DND-41 (cell line): ENCODE measurements at regions not wholly inside any gene's neighbourhood (a gene's known extent, or its start where the extent isn't known, plus 50 kb on each side); places are given as distances from the start of the nearest gene placed in this dataset.

Source experiments
- ATAC-seq: fragments of 200-7000 bp; cut with Tn5 transposase; 3 replicates; pipeline ENCODE4 v1.9.1; 2021; ENCODE audit warnings: low read depth; ENCODE audit not compliant: insufficient read depth
- DNase-seq: peaks from one replicate; pipeline ENCODE4 v3.0.0-alpha.2; 2020
- H2AFZ ChIP-seq: 2 replicates; pipeline ENCODE4 v1.6.0; 2012; ENCODE audit warnings: low read depth, low read length
- H3K27ac ChIP-seq: 2 replicates; pipeline ENCODE4 v1.5.1; 2012; ENCODE audit warnings: low read length, inconsistent platforms
- H3K27me3 ChIP-seq: fragments of 200-600 bp; sonication (generic); 2 replicates; pipeline ENCODE4 v1.6.0; 2012; ENCODE audit warnings: low read length, mild to moderate bottlenecking, inconsistent platforms; ENCODE audit not compliant: insufficient read depth, poor library complexity
- H3K36me3 ChIP-seq: 2 replicates; pipeline ENCODE4 v1.5.1; 2012; ENCODE audit warnings: low read length, inconsistent platforms; ENCODE audit not compliant: insufficient read depth
- H3K4me1 ChIP-seq: 2 replicates; pipeline ENCODE4 v1.5.1; 2012; ENCODE audit warnings: mild to moderate bottlenecking, low read length; ENCODE audit not compliant: insufficient read depth
- H3K4me2 ChIP-seq: 2 replicates; pipeline ENCODE4 v1.6.0; 2012; ENCODE audit warnings: mild to moderate bottlenecking, moderate library complexity, low read length, inconsistent platforms; ENCODE audit not compliant: insufficient read depth
- H3K4me3 ChIP-seq, 2 experiments: fragments of 200-600 bp in 1 of 2; shearing (Covaris generic) in 1 of 2; 2 replicates each; pipeline ENCODE4 v1.5.1; 2012 to 2016; ENCODE audit warnings: inconsistent platforms in 2 of 2, low read length in 2 of 2, mild to moderate bottlenecking in 2 of 2, low read depth in 1 of 2, moderate library complexity in 1 of 2
- H3K79me2 ChIP-seq: 2 replicates; pipeline ENCODE4 v1.6.0; 2012; ENCODE audit warnings: low read length, inconsistent platforms; ENCODE audit not compliant: insufficient read depth
- H3K9ac ChIP-seq: 2 replicates; pipeline ENCODE4 v1.6.0; 2012; ENCODE audit warnings: low read depth, mild to moderate bottlenecking, inconsistent platforms, low read length, moderate library complexity
- H3K9me3 ChIP-seq: 2 replicates; pipeline ENCODE4 v1.5.1; 2012; ENCODE audit warnings: low read length, moderate library complexity, mild to moderate bottlenecking, inconsistent platforms; ENCODE audit not compliant: insufficient read depth, severe bottlenecking
- H4K20me1 ChIP-seq: 2 replicates; pipeline ENCODE4 v1.6.0; 2012; ENCODE audit warnings: low read length; ENCODE audit not compliant: insufficient read depth
- EZH2 ChIP-seq: IDR thresholded peaks from 3 replicates; pipeline ENCODE4 v1.6.1; 2012; ENCODE audit warnings: borderline replicate concordance, low read depth, mild to moderate bottlenecking, moderate library complexity, low read length, inconsistent platforms; ENCODE audit not compliant: severe bottlenecking
- TF ChIP-seq, protein P1 (sequence below): IDR thresholded peaks from 2 replicates; pipeline ENCODE4 v1.5.1; 2012; ENCODE audit warnings: borderline replicate concordance, low read length, moderate library complexity, mild to moderate bottlenecking; ENCODE audit not compliant: poor library complexity, severe bottlenecking; ENCODE audit errors: extremely low read depth

DNA sequence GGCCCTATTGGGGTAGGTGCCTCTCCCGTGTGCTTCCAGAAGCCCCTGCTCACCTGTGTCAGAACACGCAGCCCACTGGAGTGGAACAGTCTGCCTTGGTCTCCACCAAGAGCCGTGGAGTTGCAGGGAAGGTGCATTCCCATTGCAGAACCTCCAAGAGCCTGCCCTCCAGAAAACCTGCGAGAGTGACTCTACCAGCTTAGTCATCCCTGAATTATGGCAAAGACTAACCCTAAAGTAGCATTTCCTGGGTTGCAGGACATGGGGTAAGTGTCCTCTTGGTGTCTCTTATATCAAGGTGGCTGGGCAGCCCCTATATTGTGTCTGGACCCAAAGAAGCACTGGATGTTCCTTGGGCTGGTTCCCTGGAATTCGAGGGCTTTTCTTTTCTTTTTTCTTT lies 224.6 kb downstream of the BCOR start:
- Histone ChIP-seq H3K9ac (no peak overlapping the region), H3K4me1 (peaks cover 38% of the 10 kb centered on the region), H3K4me3 (no peak overlapping the region), H3K9me3 (no peaks in the 10 kb centered on the region), H3K27ac (no peak overlapping the region), H3K79me2 (no peaks in the 10 kb centered on the region), H4K20me1 (no peaks in the 10 kb centered on the region), H3K36me3 (no peaks in the 10 kb centered on the region), H3K4me2 (no peak overlapping the region), H2AFZ (no peak overlapping the region), H3K27me3 (no peaks in the 10 kb centered on the region)
- ATAC-seq (no peak), DNase-seq (no peak)
- TF ChIP-seq, protein P1, sequence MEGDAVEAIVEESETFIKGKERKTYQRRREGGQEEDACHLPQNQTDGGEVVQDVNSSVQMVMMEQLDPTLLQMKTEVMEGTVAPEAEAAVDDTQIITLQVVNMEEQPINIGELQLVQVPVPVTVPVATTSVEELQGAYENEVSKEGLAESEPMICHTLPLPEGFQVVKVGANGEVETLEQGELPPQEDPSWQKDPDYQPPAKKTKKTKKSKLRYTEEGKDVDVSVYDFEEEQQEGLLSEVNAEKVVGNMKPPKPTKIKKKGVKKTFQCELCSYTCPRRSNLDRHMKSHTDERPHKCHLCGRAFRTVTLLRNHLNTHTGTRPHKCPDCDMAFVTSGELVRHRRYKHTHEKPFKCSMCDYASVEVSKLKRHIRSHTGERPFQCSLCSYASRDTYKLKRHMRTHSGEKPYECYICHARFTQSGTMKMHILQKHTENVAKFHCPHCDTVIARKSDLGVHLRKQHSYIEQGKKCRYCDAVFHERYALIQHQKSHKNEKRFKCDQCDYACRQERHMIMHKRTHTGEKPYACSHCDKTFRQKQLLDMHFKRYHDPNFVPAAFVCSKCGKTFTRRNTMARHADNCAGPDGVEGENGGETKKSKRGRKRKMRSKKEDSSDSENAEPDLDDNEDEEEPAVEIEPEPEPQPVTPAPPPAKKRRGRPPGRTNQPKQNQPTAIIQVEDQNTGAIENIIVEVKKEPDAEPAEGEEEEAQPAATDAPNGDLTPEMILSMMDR: no peak
- TF ChIP-seq EZH2: no peak

DNA sequence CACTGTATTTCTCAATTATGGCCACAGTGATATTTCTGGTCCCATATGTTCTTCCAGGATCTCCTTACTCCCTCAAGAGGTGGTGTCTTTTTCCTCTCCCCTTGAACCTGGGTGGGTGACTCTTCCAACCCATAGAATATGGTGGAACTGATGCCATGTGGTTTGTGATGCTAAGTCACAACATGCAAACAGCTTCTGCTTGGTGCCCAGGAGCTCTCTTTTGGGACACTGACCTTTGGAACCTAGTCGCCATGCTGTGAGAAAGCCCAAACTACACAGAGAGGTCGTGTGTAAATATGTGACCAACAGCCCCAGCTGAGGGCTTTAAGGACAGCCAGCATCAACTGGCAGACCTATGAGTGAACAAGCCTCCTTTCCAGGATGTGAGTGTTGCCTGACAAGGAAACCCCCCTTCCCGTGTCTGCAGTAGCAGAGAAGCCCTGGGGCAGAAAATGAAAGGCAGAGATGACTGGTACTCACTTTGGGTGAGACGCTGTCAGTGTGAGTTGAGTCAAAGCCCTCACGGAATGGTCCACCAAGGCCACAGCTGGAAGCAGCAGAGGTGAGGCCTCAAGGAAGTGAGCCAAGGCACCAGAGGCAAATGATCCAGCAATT lies 223.4 kb downstream of the BCOR start:
- Histone ChIP-seq H3K27ac (no peak overlapping the region), H4K20me1 (no peaks in the 10 kb centered on the region), H3K4me3 (no peak overlapping the region), H3K79me2 (no peaks in the 10 kb centered on the region), H3K36me3 (no peaks in the 10 kb centered on the region), H3K9me3 (no peaks in the 10 kb centered on the region), H3K9ac (no peak overlapping the region), H3K4me2 (no peak overlapping the region), H2AFZ (no peak overlapping the region), H3K4me1 (peaks cover 43% of the 10 kb centered on the region), H3K27me3 (no peaks in the 10 kb centered on the region)
- ATAC-seq: no peak
- TF ChIP-seq, protein P1: no peak
- TF ChIP-seq EZH2: no peak
- DNase-seq: no peak

DNA sequence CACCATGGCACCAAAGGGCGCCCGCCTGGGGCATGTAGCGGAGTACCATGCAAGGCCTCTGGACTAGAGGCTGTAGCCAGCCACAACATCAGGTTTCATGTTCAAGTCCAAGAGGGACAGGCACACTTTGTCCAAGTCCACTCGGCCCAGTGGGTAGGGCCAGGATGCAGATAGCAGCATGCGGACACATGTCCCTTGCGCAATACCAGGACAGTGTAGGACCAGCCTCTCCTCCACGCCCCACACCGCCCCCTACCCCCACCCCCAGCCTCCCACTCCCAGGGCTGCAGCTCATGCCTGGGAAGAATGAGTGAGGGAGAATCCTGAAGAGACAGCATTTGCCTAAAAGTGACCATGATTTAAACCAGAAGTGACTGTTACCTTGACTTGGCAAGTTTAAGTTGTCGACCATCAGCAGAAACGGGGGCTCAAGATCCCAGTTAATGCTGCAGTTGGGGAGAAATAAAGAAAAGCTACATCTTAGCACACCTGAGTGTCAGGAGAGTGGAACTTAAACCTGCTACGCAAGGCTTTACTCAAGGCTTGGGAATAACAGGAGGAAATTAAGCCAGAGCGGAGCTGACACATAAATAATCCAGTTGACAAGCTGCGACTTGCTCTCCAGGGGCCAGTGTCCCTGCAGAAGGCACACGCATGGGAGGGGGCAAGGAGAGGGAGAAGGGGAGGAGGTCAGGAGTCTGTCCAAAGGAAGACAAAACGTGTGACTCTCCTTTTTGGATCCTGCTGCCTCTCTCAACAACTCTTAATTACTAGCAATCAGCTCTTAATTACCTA lies 221.7 kb downstream of the BCOR start:
- Histone ChIP-seq H3K4me2 (no peak overlapping the region), H3K36me3 (no peaks in the 10 kb centered on the region), H3K9me3 (no peaks in the 10 kb centered on the region), H4K20me1 (no peaks in the 10 kb centered on the region), H3K27me3 (no peaks in the 10 kb centered on the region), H3K79me2 (no peaks in the 10 kb centered on the region), H3K9ac (no peak overlapping the region), H3K4me3 (no peak overlapping the region), H3K4me1 (peaks cover 26% of the 10 kb centered on the region), H2AFZ (no peak overlapping the region), H3K27ac (no peak overlapping the region)
- TF ChIP-seq, protein P1: no peak
- no peak for TF ChIP-seq EZH2
- ATAC-seq (no peak), DNase-seq (no peak)
